WERI-Rb-1 (cell line): ENCODE measurements at regions not wholly inside any gene's neighbourhood (a gene's known extent, or its start where the extent isn't known, plus 50 kb on each side); places are given as distances from the start of the nearest gene placed in this dataset.

Experiments
- DNase-seq: peaks from one replicate; pipeline ENCODE4 v3.0.0-alpha.2; 2020
- H3K27ac ChIP-seq: fragments of 250-450 bp; sonication (Bioruptor Pico); 2 replicates; pipeline ENCODE4 v1.5.1; 2020; ENCODE audit warnings: mild to moderate bottlenecking, moderate library complexity
- H3K27me3 ChIP-seq: fragments of 250-450 bp; sonication (Bioruptor Pico); 2 replicates; pipeline ENCODE4 v1.5.1; 2021; ENCODE audit warnings: mild to moderate bottlenecking, low read depth, moderate library complexity; ENCODE audit not compliant: insufficient read depth, severe bottlenecking
- H3K36me3 ChIP-seq: fragments of 250-450 bp; sonication (Bioruptor Pico); 2 replicates; pipeline ENCODE4 v1.5.1; 2020; ENCODE audit warnings: mild to moderate bottlenecking, moderate library complexity
- H3K4me3 ChIP-seq: 2 replicates; pipeline ENCODE4 v1.5.1; 2011; ENCODE audit warnings: low read depth, mild to moderate bottlenecking, control low read depth, low read length
- H3K9me3 ChIP-seq: fragments of 250-450 bp; sonication (Bioruptor Pico); 2 replicates; pipeline ENCODE4 v1.5.1; 2021; ENCODE audit warnings: mild to moderate bottlenecking, moderate library complexity; ENCODE audit not compliant: severe bottlenecking
- CTCF ChIP-seq: IDR thresholded peaks from 2 replicates; pipeline ENCODE4 v1.5.1; 2011; ENCODE audit warnings: low read depth, mild to moderate bottlenecking, control low read depth, inconsistent platforms, low read length

DNA sequence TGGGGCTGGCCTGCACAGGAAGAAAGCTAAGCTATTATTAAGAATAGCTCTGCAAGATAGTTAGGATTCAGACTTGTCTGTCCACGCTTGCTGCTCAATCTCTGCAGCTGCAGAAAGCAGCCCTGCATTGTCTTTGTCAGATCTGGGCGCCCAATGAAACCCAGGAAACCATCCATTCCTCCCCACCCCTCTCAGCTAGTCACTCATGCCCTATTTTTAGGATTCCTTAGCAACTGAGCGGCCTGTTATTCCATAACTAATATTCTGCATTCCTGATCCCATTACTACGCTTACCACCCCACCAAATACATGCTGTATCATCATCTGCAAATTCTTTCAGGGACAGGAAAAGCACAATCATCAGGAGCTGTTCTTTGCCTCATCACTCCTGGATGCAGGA lies 52.9 kb upstream of the APC start:
- no peak for DNase-seq
- no peaks in the 10 kb centered on the region for H3K9me3 ChIP-seq
- H3K27ac ChIP-seq: no peak overlapping the region
- no peak overlapping the region for H3K4me3 ChIP-seq
- no peaks in the 10 kb centered on the region for H3K27me3 ChIP-seq
- H3K36me3 ChIP-seq: no peaks in the 10 kb centered on the region
- TF ChIP-seq CTCF: no peak

- H3K4me3 ChIP-seq: no peak overlapping the region
- no peak overlapping the region for H3K27ac ChIP-seq
- DNase-seq: no peak
- no peaks in the 10 kb centered on the region for H3K36me3 ChIP-seq
- no peaks in the 10 kb centered on the region for H3K9me3 ChIP-seq
- TF ChIP-seq CTCF: no peak
- no peaks in the 10 kb centered on the region for H3K27me3 ChIP-seq
Measured at GRCh38 chr5:112685386-112685785, 52.3 kb upstream of the APC start.

GRCh38 chr5:112685931-112686330 lies 51.8 kb upstream of the APC start:
- Histone ChIP-seq H3K4me3 (no peak overlapping the region), H3K27me3 (no peaks in the 10 kb centered on the region), H3K9me3 (no peaks in the 10 kb centered on the region), H3K36me3 (no peaks in the 10 kb centered on the region), H3K27ac (no peak overlapping the region)
- no peak for TF ChIP-seq CTCF
- no peak for DNase-seq

DNA sequence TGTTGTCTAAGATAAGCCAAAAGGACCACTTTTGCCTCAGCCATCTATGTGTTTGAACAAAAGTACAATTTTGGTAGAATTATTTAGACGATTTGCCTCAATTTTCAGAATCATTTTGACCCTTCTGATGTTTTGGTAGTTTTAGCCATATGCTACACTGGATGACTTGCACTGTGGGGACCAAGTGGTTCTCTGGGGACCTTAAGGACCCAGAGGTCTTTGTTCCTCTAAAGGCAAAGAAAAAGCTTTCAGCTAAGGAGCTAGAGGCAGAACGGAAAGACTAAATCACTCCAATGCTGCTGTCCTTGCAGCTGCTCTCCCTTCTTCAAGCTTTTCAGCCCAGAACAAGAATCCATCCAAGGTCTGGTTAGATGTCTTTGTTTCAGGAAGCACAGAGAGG lies 51.0 kb upstream of the APC start:
- H3K27me3 ChIP-seq: no peaks in the 10 kb centered on the region
- no peak overlapping the region for H3K27ac ChIP-seq
- TF ChIP-seq CTCF: no peak
- no peaks in the 10 kb centered on the region for H3K36me3 ChIP-seq
- no peaks in the 10 kb centered on the region for H3K9me3 ChIP-seq
- no peak overlapping the region for H3K4me3 ChIP-seq
- no peak for DNase-seq

DNA sequence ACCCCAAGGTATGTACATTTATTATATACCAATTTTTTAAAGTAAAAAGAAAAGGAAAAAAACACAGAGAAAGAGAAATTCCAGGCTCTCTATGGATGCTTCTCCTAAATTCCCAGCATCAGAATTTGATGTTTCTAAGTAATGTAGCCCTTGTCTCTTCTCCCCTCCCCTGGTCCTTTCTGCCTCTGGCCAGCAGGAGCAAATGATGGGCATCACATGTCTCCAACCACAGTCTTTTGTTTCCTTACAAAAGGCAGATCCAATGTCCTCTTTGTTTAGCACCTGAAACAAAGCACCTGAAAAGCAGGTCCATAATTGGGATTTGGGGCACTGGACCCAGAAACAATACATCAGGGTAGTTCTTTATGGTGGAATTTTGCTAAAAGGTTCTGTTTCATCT lies 50.4 kb upstream of the APC start:
- DNase-seq: no peak
- no peaks in the 10 kb centered on the region for H3K9me3 ChIP-seq
- H3K27me3 ChIP-seq: no peaks in the 10 kb centered on the region
- no peak overlapping the region for H3K4me3 ChIP-seq
- H3K27ac ChIP-seq: no peak overlapping the region
- H3K36me3 ChIP-seq: no peaks in the 10 kb centered on the region
- TF ChIP-seq CTCF: no peak
